PC-3 (cell line): ENCODE measurements at regions not wholly inside any gene's neighbourhood (a gene's known extent, or its start where the extent isn't known, plus 50 kb on each side); places are given as distances from the start of the nearest gene placed in this dataset.

Source experiments
- ATAC-seq: fragments of 200-7000 bp; cut with Tn5 transposase; 2 replicates; pipeline ENCODE4 v1.9.1; 2020; ENCODE audit warnings: mild to moderate bottlenecking, moderate library complexity
- BruUV-seq: library from RNA; stranded (reverse); fragments of 400-500 nt; replicated peaks from 2 replicates; lab custom pipeline; 2021; lab: Mats Ljungman, UMichigan
- CTCF ChIA-PET: fragments of 300-600 bp; sonication (Branson Sonifier 250); formaldehyde crosslinking; loops from one replicate; lab custom pipeline; 2022; ENCODE audit warnings: antibody characterized with exemption; lab: Charles Lee
- POLR2A ChIA-PET: fragments of 300-600 bp; sonication (Branson Sonifier 250); formaldehyde crosslinking; loops from one replicate; lab custom pipeline; 2022; ENCODE audit warnings: antibody characterized with exemption; ENCODE audit not compliant: unreplicated experiment; lab: Charles Lee
- DNase-seq: peaks from one replicate; pipeline ENCODE4 v3.0.0-alpha.2; 2015
- H2AFZ ChIP-seq: fragments of 300-600 bp; sonication (generic); 2 replicates; pipeline ENCODE4 v1.6.0; 2016; ENCODE audit warnings: antibody characterized with exemption, low read length
- H3F3A ChIP-seq: fragments of 300-600 bp; sonication (generic); one replicate; pipeline ENCODE4 v1.6.0; 2017; ENCODE audit warnings: antibody characterized with exemption, low read length, control low read depth, mild to moderate bottlenecking; ENCODE audit not compliant: unreplicated experiment
- H3K27ac ChIP-seq: fragments of 300-600 bp; sonication (generic); 2 replicates; pipeline ENCODE4 v1.5.1; 2016; ENCODE audit warnings: mild to moderate bottlenecking, low read length
- H3K27me3 ChIP-seq: fragments of 300-600 bp; sonication (generic); 2 replicates; pipeline ENCODE4 v1.6.1; 2016; ENCODE audit warnings: low read length, mixed read lengths
- H3K36me3 ChIP-seq: fragments of 300-600 bp; sonication (generic); 2 replicates; pipeline ENCODE4 v1.6.1; 2016; ENCODE audit warnings: low read depth, mixed run types, low read length, mixed read lengths
- H3K4me1 ChIP-seq: fragments of 300-600 bp; sonication (generic); 2 replicates; pipeline ENCODE4 v1.5.1; 2016; ENCODE audit warnings: low read length; ENCODE audit not compliant: insufficient read depth
- H3K4me2 ChIP-seq: fragments of 300-600 bp; sonication (generic); 2 replicates; pipeline ENCODE4 v1.6.0; 2016; ENCODE audit warnings: low read length
- H3K4me3 ChIP-seq: fragments of 300-600 bp; sonication (generic); 2 replicates; pipeline ENCODE4 v1.5.1; 2016; ENCODE audit warnings: mild to moderate bottlenecking, low read length, mixed read lengths
- H3K79me2 ChIP-seq: fragments of 300-600 bp; sonication (generic); 2 replicates; pipeline ENCODE4 v1.6.1; 2017; ENCODE audit warnings: low read length, mixed read lengths
- H3K9ac ChIP-seq: fragments of 300-600 bp; sonication (generic); 2 replicates; pipeline ENCODE4 v1.6.0; 2016; ENCODE audit warnings: mild to moderate bottlenecking, low read length
- H3K9me2 ChIP-seq: fragments of 300-600 bp; sonication (generic); replicated peaks from 2 replicates; pipeline ENCODE4 v1.6.1; 2016; ENCODE audit warnings: mixed run types, low read length, mixed read lengths
- H3K9me3 ChIP-seq: fragments of 300-600 bp; sonication (generic); 2 replicates; pipeline ENCODE4 v1.6.1; 2016; ENCODE audit warnings: low read length, mixed read lengths
- H4K20me1 ChIP-seq: fragments of 300-600 bp; sonication (generic); 2 replicates; pipeline ENCODE4 v1.6.1; 2016; ENCODE audit warnings: low read length, mixed read lengths
- EZH2 ChIP-seq: fragments of 300-600 bp; sonication (generic); IDR thresholded peaks from one replicate; pipeline ENCODE4 v1.6.1; 2017; ENCODE audit warnings: antibody characterized with exemption, mild to moderate bottlenecking, low read length; ENCODE audit not compliant: unreplicated experiment
- EZH2phosphoT487 ChIP-seq: fragments of 300-600 bp; sonication (generic); IDR thresholded peaks from 2 replicates; pipeline ENCODE4 v1.6.1; 2018; ENCODE audit warnings: mild to moderate bottlenecking, antibody characterized with exemption, low read length, borderline replicate concordance
- intact Hi-C: fragments of 100-400 bp; cut with micrococcal nuclease; formaldehyde crosslinking; loops from 2 replicates; pipeline ENCODE4 v1.9.0; 2023
- TF ChIP-seq, protein P1 (sequence below): fragments of 300-600 bp; sonication (generic); conservative IDR thresholded peaks from 2 replicates; pipeline ENCODE4 v1.5.1; 2017; ENCODE audit warnings: antibody characterized with exemption, low read depth, mild to moderate bottlenecking, low read length

DNA sequence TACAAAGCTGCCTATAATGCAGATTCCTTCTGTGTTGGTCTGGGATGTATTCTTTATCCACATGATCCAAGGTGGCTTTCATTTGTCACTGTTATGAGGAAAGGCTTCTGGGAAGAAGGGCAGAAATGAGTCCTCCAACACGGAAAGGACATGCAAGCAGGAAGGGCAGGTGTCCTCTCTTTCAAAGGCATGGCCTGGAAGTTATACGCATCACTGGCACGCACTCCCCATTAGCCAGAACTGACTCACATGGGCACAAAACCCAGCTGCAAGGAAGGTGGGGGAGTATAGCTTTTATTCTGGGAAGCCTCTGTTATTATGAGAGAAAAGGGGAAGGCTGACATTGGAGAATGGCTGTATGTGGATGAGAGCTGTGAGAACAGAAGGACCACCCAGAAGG, 141.3 kb upstream of the ZNF618 start:
- no peak for DNase-seq
- no peak overlapping the region for H2AFZ ChIP-seq
- no peak for ATAC-seq
- no peak overlapping the region for H3K4me3 ChIP-seq
- no peaks in the 10 kb centered on the region for H4K20me1 ChIP-seq
- POLR2A ChIA-PET = no interaction called here
- no peak overlapping the region for H3K4me2 ChIP-seq
- intact Hi-C loops = loop anchor here (5.0 kb wide), 1 partner anchor 53 kb away; no protein-coding TSS in a partner anchor
- CTCF ChIA-PET = interaction anchor here (0.6 kb wide), 1 partner anchor 285 kb away, joined by 3 read pairs; no protein-coding TSS in a partner anchor
- H3K4me1 ChIP-seq = no peaks in the 10 kb centered on the region
- BruUV-seq = no TSS peak
- H3K27ac ChIP-seq = no peak overlapping the region
- H3K9me2 ChIP-seq = no peaks in the 10 kb centered on the region
- TF ChIP-seq, protein P1, sequence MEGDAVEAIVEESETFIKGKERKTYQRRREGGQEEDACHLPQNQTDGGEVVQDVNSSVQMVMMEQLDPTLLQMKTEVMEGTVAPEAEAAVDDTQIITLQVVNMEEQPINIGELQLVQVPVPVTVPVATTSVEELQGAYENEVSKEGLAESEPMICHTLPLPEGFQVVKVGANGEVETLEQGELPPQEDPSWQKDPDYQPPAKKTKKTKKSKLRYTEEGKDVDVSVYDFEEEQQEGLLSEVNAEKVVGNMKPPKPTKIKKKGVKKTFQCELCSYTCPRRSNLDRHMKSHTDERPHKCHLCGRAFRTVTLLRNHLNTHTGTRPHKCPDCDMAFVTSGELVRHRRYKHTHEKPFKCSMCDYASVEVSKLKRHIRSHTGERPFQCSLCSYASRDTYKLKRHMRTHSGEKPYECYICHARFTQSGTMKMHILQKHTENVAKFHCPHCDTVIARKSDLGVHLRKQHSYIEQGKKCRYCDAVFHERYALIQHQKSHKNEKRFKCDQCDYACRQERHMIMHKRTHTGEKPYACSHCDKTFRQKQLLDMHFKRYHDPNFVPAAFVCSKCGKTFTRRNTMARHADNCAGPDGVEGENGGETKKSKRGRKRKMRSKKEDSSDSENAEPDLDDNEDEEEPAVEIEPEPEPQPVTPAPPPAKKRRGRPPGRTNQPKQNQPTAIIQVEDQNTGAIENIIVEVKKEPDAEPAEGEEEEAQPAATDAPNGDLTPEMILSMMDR = no peak
- TF ChIP-seq EZH2 (no peak), EZH2phosphoT487 (no peak)
- no peaks in the 10 kb centered on the region for H3K9me3 ChIP-seq
- no peaks in the 10 kb centered on the region for H3K36me3 ChIP-seq
- H3K79me2 ChIP-seq = no peaks in the 10 kb centered on the region
- no peak overlapping the region for H3K9ac ChIP-seq
- no peaks in the 10 kb centered on the region for H3F3A ChIP-seq
- H3K27me3 ChIP-seq = peaks cover 13% of the 10 kb centered on the region; the same call in 1 of the 2 replicates

GRCh38 chr9:113737517-113738271, 138.4 kb upstream of the ZNF618 start:
- Histone ChIP-seq H3K4me3 (no peak overlapping the region), H3K4me1 (peaks cover 9% of the 10 kb centered on the region; the same call in 1 of the 2 replicates), H3K9me2 (no peaks in the 10 kb centered on the region), H3K36me3 (no peaks in the 10 kb centered on the region), H3F3A (no peaks in the 10 kb centered on the region), H3K9ac (no peak overlapping the region), H3K27me3 (no peaks in the 10 kb centered on the region), H2AFZ (no peak overlapping the region), H3K9me3 (no peaks in the 10 kb centered on the region), H3K27ac (no peak overlapping the region), H3K79me2 (no peaks in the 10 kb centered on the region), H4K20me1 (no peaks in the 10 kb centered on the region), H3K4me2 (no peak overlapping the region)
- ChIA-PET CTCF (interaction anchor here (0.7 to 0.8 kb wide), 2 partner anchors 16 to 33 kb away, joined by 3 read pairs; no protein-coding TSS in a partner anchor), POLR2A (no interaction called here)
- no TSS peak for BruUV-seq
- intact Hi-C loops = loop anchor here (1.0 to 5.0 kb wide), 3 partner anchors 55 to 226 kb away; partner anchors contain the start of gene ZNF618
- DNase-seq (peak; percentile 76), ATAC-seq (peak; percentile 50; the same call in 1 of the 2 replicates)
- TF ChIP-seq, protein P1 = peak; percentile 75
- TF ChIP-seq EZH2 (no peak), EZH2phosphoT487 (no peak)

GRCh38 chr9:113738496-113738892, 137.6 kb upstream of the ZNF618 start:
- ChIA-PET POLR2A (no interaction called here), CTCF (interaction anchor here (0.6 kb wide), 1 partner anchor 307 kb away, joined by 3 read pairs; no protein-coding TSS in a partner anchor)
- Histone ChIP-seq H3K9ac (no peak overlapping the region), H3K4me1 (peaks cover 9% of the 10 kb centered on the region; the same call in 1 of the 2 replicates), H3K4me3 (no peak overlapping the region), H3K4me2 (no peak overlapping the region), H4K20me1 (no peaks in the 10 kb centered on the region), H3K79me2 (no peaks in the 10 kb centered on the region), H3K27ac (no peak overlapping the region), H3K36me3 (no peaks in the 10 kb centered on the region), H3K9me3 (no peaks in the 10 kb centered on the region), H3K27me3 (no peaks in the 10 kb centered on the region), H3F3A (no peaks in the 10 kb centered on the region), H3K9me2 (no peaks in the 10 kb centered on the region), H2AFZ (no peak overlapping the region)
- no TSS peak for BruUV-seq
- intact Hi-C loops = loop anchor here (5.0 kb wide), 1 partner anchor 56 kb away; no protein-coding TSS in a partner anchor
- DNase-seq = no peak
- TF ChIP-seq, protein P1 = no peak
- TF ChIP-seq EZH2 (no peak), EZH2phosphoT487 (no peak)
- no peak for ATAC-seq
